H9 (cell line): ENCODE measurements at regions not wholly inside any gene's neighbourhood (a gene's known extent, or its start where the extent isn't known, plus 50 kb on each side); places are given as distances from the start of the nearest gene placed in this dataset.
"Not testable (repeated sequence)": the region's sequence is repeated elsewhere in the genome, so short reads cannot be mapped to it uniquely, and the experiment has no call there.

ENCODE experiments used
- DNase-seq: peaks from one replicate; pipeline ENCODE4 v3.0.0-alpha.2; 2017
- H2AFZ ChIP-seq: one replicate; pipeline ENCODE4 v1.6.1; 2013; ENCODE audit warnings: mild to moderate bottlenecking, low read length, control low read depth, moderate library complexity
- H2AK5ac ChIP-seq: 2 replicates; pipeline ENCODE4 v1.6.1; 2013; ENCODE audit warnings: low read length, control low read depth, mixed read lengths; ENCODE audit not compliant: insufficient read length
- H2BK120ac ChIP-seq: one replicate; pipeline ENCODE4 v1.6.1; 2013; ENCODE audit warnings: low read depth, mild to moderate bottlenecking, low read length, control low read depth, inconsistent platforms; ENCODE audit not compliant: poor library complexity, severe bottlenecking
- H2BK12ac ChIP-seq: 2 replicates; pipeline ENCODE4 v1.6.1; 2013; ENCODE audit warnings: low read length, control low read depth, mixed read lengths, low read depth; ENCODE audit not compliant: insufficient read length
- H2BK15ac ChIP-seq: 2 replicates; pipeline ENCODE4 v1.6.1; 2013; ENCODE audit warnings: low read depth, low read length, control low read depth
- H2BK20ac ChIP-seq: one replicate; pipeline ENCODE4 v1.6.1; 2013; ENCODE audit warnings: low read depth, mild to moderate bottlenecking, low read length, control low read depth, inconsistent platforms; ENCODE audit not compliant: poor library complexity, severe bottlenecking
- H2BK5ac ChIP-seq: 2 replicates; pipeline ENCODE4 v1.6.1; 2013; ENCODE audit warnings: low read length, control low read depth, mixed read lengths; ENCODE audit not compliant: insufficient read length
- H3K14ac ChIP-seq: 2 replicates; pipeline ENCODE4 v1.6.1; 2013; ENCODE audit warnings: low read length, control low read depth; ENCODE audit not compliant: insufficient read depth
- H3K18ac ChIP-seq: 2 replicates; pipeline ENCODE4 v1.6.1; 2013; ENCODE audit warnings: low read depth, mild to moderate bottlenecking, mixed read lengths, low read length, control low read depth; ENCODE audit not compliant: insufficient read length
- H3K23ac ChIP-seq: 2 replicates; pipeline ENCODE4 v1.6.1; 2013; ENCODE audit warnings: low read length, control low read depth, mixed read lengths, low read depth; ENCODE audit not compliant: insufficient read length
- H3K23me2 ChIP-seq: 2 replicates; pipeline ENCODE4 v1.6.1; 2013; ENCODE audit warnings: low read depth, mild to moderate bottlenecking, mixed read lengths, low read length, control low read depth; ENCODE audit not compliant: insufficient read length, poor library complexity, severe bottlenecking
- H3K27ac ChIP-seq: 2 replicates; pipeline ENCODE4 v1.5.1; 2013; ENCODE audit warnings: low read length, control low read depth, mixed read lengths, low read depth; ENCODE audit not compliant: insufficient read length
- H3K27me3 ChIP-seq: 2 replicates; pipeline ENCODE4 v1.6.1; 2013; ENCODE audit warnings: low read length, control low read depth, inconsistent platforms; ENCODE audit not compliant: insufficient read depth
- H3K4ac ChIP-seq: 2 replicates; pipeline ENCODE4 v1.6.1; 2013; ENCODE audit warnings: low read depth, mild to moderate bottlenecking, control low read depth, inconsistent platforms, low read length, moderate library complexity
- H3K4me1 ChIP-seq: 2 replicates; pipeline ENCODE4 v1.6.1; 2013; ENCODE audit warnings: low read length, control low read depth, inconsistent platforms; ENCODE audit not compliant: insufficient read depth
- H3K4me2 ChIP-seq: 2 replicates; pipeline ENCODE4 v1.6.1; 2013; ENCODE audit warnings: low read length, control low read depth, mixed read lengths; ENCODE audit not compliant: insufficient read length, insufficient read depth
- H3K56ac ChIP-seq: 2 replicates; pipeline ENCODE4 v1.6.1; 2013; ENCODE audit warnings: low read depth, mild to moderate bottlenecking, mixed read lengths, low read length, control low read depth; ENCODE audit not compliant: insufficient read length
- H3K79me1 ChIP-seq: 2 replicates; pipeline ENCODE4 v1.6.1; 2013; ENCODE audit warnings: low read depth, mild to moderate bottlenecking, moderate library complexity, low read length, control low read depth, inconsistent platforms; ENCODE audit not compliant: insufficient read depth, poor library complexity, severe bottlenecking
- H3K79me2 ChIP-seq: 2 replicates; pipeline ENCODE4 v1.6.1; 2013; ENCODE audit warnings: low read length, control low read depth, inconsistent platforms; ENCODE audit not compliant: insufficient read depth
- H3K9ac ChIP-seq: 2 replicates; pipeline ENCODE4 v1.6.1; 2013; ENCODE audit warnings: low read length, control low read depth, mixed read lengths; ENCODE audit not compliant: insufficient read length; ENCODE audit errors: extremely low read depth
- H3K9me3 ChIP-seq: one replicate; pipeline ENCODE4 v1.6.1; 2013; ENCODE audit warnings: low read depth, low read length, inconsistent platforms; ENCODE audit not compliant: control insufficient read depth
- H3T11ph ChIP-seq: one replicate; pipeline ENCODE4 v1.6.1; 2013; ENCODE audit warnings: mild to moderate bottlenecking, low read length, control low read depth, inconsistent platforms
- H4K20me1 ChIP-seq: one replicate; pipeline ENCODE4 v1.6.1; 2013; ENCODE audit not compliant: control insufficient read depth, insufficient read length, insufficient read depth
- H4K5ac ChIP-seq: 2 replicates; pipeline ENCODE4 v1.6.1; 2013; ENCODE audit warnings: low read depth, mild to moderate bottlenecking, mixed read lengths, low read length, control low read depth; ENCODE audit not compliant: insufficient read length
- H4K8ac ChIP-seq: replicated peaks from 2 replicates; pipeline ENCODE4 v1.6.1; 2013; ENCODE audit warnings: low read length, control low read depth, mixed read lengths, low read depth; ENCODE audit not compliant: insufficient read length
- H4K91ac ChIP-seq: 2 replicates; pipeline ENCODE4 v1.6.1; 2013; ENCODE audit warnings: low read depth, mild to moderate bottlenecking, moderate library complexity, mixed read lengths, low read length, control low read depth; ENCODE audit not compliant: insufficient read length
- H3K27ac Mint-ChIP-seq, 3 experiments: 2 replicates in 2 of 3; 3 replicates in 1 of 3; pipeline ENCODE4 v1.8.0; 2020 to 2021; ENCODE audit warnings: mixed read lengths in 3 of 3, mild to moderate bottlenecking in 1 of 3, moderate library complexity in 1 of 3
- H3K27me3 Mint-ChIP-seq: 2 replicates; pipeline ENCODE4 v1.8.0; 2021; ENCODE audit warnings: low read depth, mild to moderate bottlenecking, moderate library complexity, mixed read lengths
- H3K36me3 Mint-ChIP-seq, 3 experiments: 2 replicates in 2 of 3; 3 replicates in 1 of 3; pipeline ENCODE4 v1.8.0; 2020 to 2021; ENCODE audit warnings: low read depth in 3 of 3, mixed read lengths in 3 of 3; ENCODE audit not compliant: insufficient read depth in 1 of 3
- H3K4me1 Mint-ChIP-seq, 2 experiments: 2 replicates each; pipeline ENCODE4 v1.8.0; 2020; ENCODE audit warnings: mixed read lengths in 2 of 2
- H3K4me3 Mint-ChIP-seq, 2 experiments: 2 replicates in 1 of 2; 3 replicates in 1 of 2; pipeline ENCODE4 v1.8.0; 2020 to 2021; ENCODE audit warnings: mild to moderate bottlenecking in 2 of 2, mixed read lengths in 2 of 2, moderate library complexity in 1 of 2
- H3K9me3 Mint-ChIP-seq, 2 experiments: 2 replicates in 1 of 2; 3 replicates in 1 of 2; pipeline ENCODE4 v1.8.0; 2020; ENCODE audit warnings: mild to moderate bottlenecking in 2 of 2, mixed read lengths in 2 of 2, moderate library complexity in 1 of 2
- CTCF ChIP-seq: fragments of 200-600 bp; sonication (generic); conservative IDR thresholded peaks from 3 replicates; pipeline ENCODE4 v1.8.0; 2021; ENCODE audit warnings: antibody characterized with exemption, mild to moderate bottlenecking
- WGBS: extraction: QIAGEN DNeasy Blood & Tissue Kit; methylation state at CpG from one replicate; pipeline ENCODE4 v1.1.7; 2013; ENCODE audit warnings: missing lambda C conversion rate, low lambda C conversion rate, mixed read lengths; ENCODE audit not compliant: insufficient read length; ENCODE audit errors: extremely low coverage; 5-methylcytosine and 5-hydroxymethylcytosine counted together

DNA sequence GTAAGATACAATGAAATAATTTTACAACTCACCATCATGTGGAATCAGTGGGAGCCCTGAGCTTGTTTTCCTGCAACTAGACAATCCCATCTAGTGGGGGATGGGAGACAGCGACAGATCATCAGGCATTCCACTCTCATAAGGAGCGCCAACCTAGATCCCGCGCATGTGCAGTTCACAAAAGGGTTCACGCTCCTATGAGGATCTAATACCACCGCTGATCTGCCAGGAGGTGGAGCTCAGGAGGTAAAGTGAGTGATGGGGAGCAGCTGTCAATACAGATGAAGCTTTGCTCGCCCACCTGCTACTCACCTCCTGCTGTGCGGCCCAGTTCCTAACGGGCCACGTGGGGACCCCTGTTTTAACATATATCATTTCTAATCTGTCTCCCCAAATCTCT, 165.7 kb upstream of the MXRA5 start:
- not testable (repeated sequence) for H3K27ac Mint-ChIP-seq, H2AFZ ChIP-seq, H3K23ac ChIP-seq, H3K27ac ChIP-seq, H3K79me1 ChIP-seq, H3K4me3 Mint-ChIP-seq, H3K18ac ChIP-seq, H3K23me2 ChIP-seq, H3K79me2 ChIP-seq, H4K20me1 ChIP-seq, H4K5ac ChIP-seq, H3K9me3 Mint-ChIP-seq, H4K8ac ChIP-seq, H3K56ac ChIP-seq, H3K36me3 Mint-ChIP-seq, H3K4ac ChIP-seq, H3K9ac ChIP-seq, H3K4me1 Mint-ChIP-seq, H2BK15ac ChIP-seq, H3T11ph ChIP-seq, H3K4me2 ChIP-seq, H2BK20ac ChIP-seq, H3K27me3 ChIP-seq, H2BK5ac ChIP-seq, H2AK5ac ChIP-seq, H3K27me3 Mint-ChIP-seq, H3K14ac ChIP-seq, H3K9me3 ChIP-seq, H3K4me1 ChIP-seq, H2BK12ac ChIP-seq, H4K91ac ChIP-seq, H2BK120ac ChIP-seq
- TF ChIP-seq CTCF, result peak; percentile 63
- peak; percentile 55 for DNase-seq
- WGBS, result no CpG with 5 or more reads among the region's 10 CpGs
